ENCODE measurements at regions not wholly inside any gene's neighbourhood (a gene's known extent, or its start where the extent isn't known, plus 50 kb on each side); places are given as distances from the start of the nearest gene placed in this dataset.

- no peak overlapping the region for H3K27ac Mint-ChIP-seq (ENCODE audit: unreplicated experiment)
- peaks cover 2% of the 10 kb centered on the region for H3K36me3 Mint-ChIP-seq (ENCODE audit: low read depth)
- no peak for DNase-seq (ENCODE audit: low read depth, low spot score)
- peaks cover under 1% of the 10 kb centered on the region for H3K9me3 Mint-ChIP-seq
- H3K27me3 Mint-ChIP-seq (ENCODE audit: low read depth), result peaks cover 3% of the 10 kb centered on the region
- no peak overlapping the region for H3K4me3 Mint-ChIP-seq
- no peak for TF ChIP-seq CTCF (conservative IDR thresholded peaks at IDR 0.05)
- peaks cover 44% of the 10 kb centered on the region for H3K4me1 Mint-ChIP-seq
Observed at GRCh38 chr16:54503011-54503855, 216.6 kb upstream of the IRX3 start.

- Mint-ChIP-seq H3K36me3 (ENCODE audit: low read depth) (peaks cover 10% of the 10 kb centered on the region), H3K4me3 (no peak overlapping the region), H3K9me3 (peaks cover 11% of the 10 kb centered on the region), H3K4me1 (peaks cover 32% of the 10 kb centered on the region), H3K27ac (ENCODE audit: unreplicated experiment) (no peak overlapping the region), H3K27me3 (ENCODE audit: low read depth) (peaks cover 2% of the 10 kb centered on the region)
- DNase-seq (ENCODE audit: low read depth, low spot score), result no peak
- TF ChIP-seq CTCF (conservative IDR thresholded peaks at IDR 0.05), result no peak
Observed at GRCh38 chr16:54501797-54502196, 215.2 kb upstream of the IRX3 start.

- Mint-ChIP-seq H3K4me3 (no peak overlapping the region), H3K4me1 (no peaks in the 10 kb centered on the region), H3K36me3 (ENCODE audit: low read depth) (peaks cover 8% of the 10 kb centered on the region), H3K27ac (ENCODE audit: unreplicated experiment) (no peak overlapping the region), H3K9me3 (peaks cover 11% of the 10 kb centered on the region), H3K27me3 (ENCODE audit: low read depth) (peaks cover 3% of the 10 kb centered on the region)
- TF ChIP-seq CTCF (conservative IDR thresholded peaks at IDR 0.05), result no peak
- no peak for DNase-seq (ENCODE audit: low read depth, low spot score)
Observed at GRCh38 chr16:54493594-54493993, 207.0 kb upstream of the IRX3 start.

GRCh38 chr16:54493061-54493460, 206.5 kb upstream of the IRX3 start:
- Mint-ChIP-seq H3K4me3 (no peak overlapping the region), H3K27ac (ENCODE audit: unreplicated experiment) (no peak overlapping the region), H3K9me3 (peaks cover 8% of the 10 kb centered on the region), H3K36me3 (ENCODE audit: low read depth) (peaks cover 7% of the 10 kb centered on the region), H3K27me3 (ENCODE audit: low read depth) (peaks cover 3% of the 10 kb centered on the region), H3K4me1 (no peaks in the 10 kb centered on the region)
- no peak for DNase-seq (ENCODE audit: low read depth, low spot score)
- no peak for TF ChIP-seq CTCF (conservative IDR thresholded peaks at IDR 0.05)

- no peaks in the 10 kb centered on the region for H3K36me3 Mint-ChIP-seq (ENCODE audit: low read depth)
- TF ChIP-seq CTCF (conservative IDR thresholded peaks at IDR 0.05), result no peak
- no peak for DNase-seq (ENCODE audit: low read depth, low spot score)
- no peaks in the 10 kb centered on the region for H3K4me1 Mint-ChIP-seq
- H3K27ac Mint-ChIP-seq (ENCODE audit: unreplicated experiment), result no peak overlapping the region
- H3K27me3 Mint-ChIP-seq (ENCODE audit: low read depth), result peaks cover 7% of the 10 kb centered on the region
- H3K4me3 Mint-ChIP-seq, result no peak overlapping the region
- H3K9me3 Mint-ChIP-seq, result no peaks in the 10 kb centered on the region
Observed at GRCh38 chr16:54490112-54490488, 203.5 kb upstream of the IRX3 start.

All from neural crest cell (in vitro differentiated cells).